UCSD-AML1 (cell line): ENCODE measurements at regions not wholly inside any gene's neighbourhood (a gene's known extent, or its start where the extent isn't known, plus 50 kb on each side); places are given as distances from the start of the nearest gene placed in this dataset.

ENCODE experiments used
- DNase-seq: peaks from one replicate; lab custom pipeline; 2025; ENCODE audit not compliant: unreplicated experiment; lab: John Stamatoyannopoulos, UW

GRCh38 chr20:12860619-12861247 lies 148.0 kb upstream of the SPTLC3 start:
- DNase-seq, result no peak

- DNase-seq, result no peak
Measured at GRCh38 chr20:12869669-12870068, 139.1 kb upstream of the SPTLC3 start.

- DNase-seq, result no peak
Measured at GRCh38 chr20:12870588-12870987, 138.2 kb upstream of the SPTLC3 start.

GRCh38 chr20:12874933-12875332 lies 133.8 kb upstream of the SPTLC3 start:
- no peak for DNase-seq

GRCh38 chr20:12875510-12875909 lies 133.3 kb upstream of the SPTLC3 start:
- no peak for DNase-seq

- no peak for DNase-seq
Measured at GRCh38 chr20:12882832-12883506, 125.8 kb upstream of the SPTLC3 start.

- no peak for DNase-seq
Measured at GRCh38 chr20:12883507-12883885, 125.3 kb upstream of the SPTLC3 start.

GRCh38 chr20:12886618-12887363 lies 122.0 kb upstream of the SPTLC3 start:
- no peak for DNase-seq

- DNase-seq, result no peak
Measured at GRCh38 chr20:12891643-12892042, 117.1 kb upstream of the SPTLC3 start.

GRCh38 chr20:12893019-12893418 lies 115.8 kb upstream of the SPTLC3 start:
- DNase-seq, result no peak

- DNase-seq, result no peak
Measured at GRCh38 chr20:12893653-12894052, 115.1 kb upstream of the SPTLC3 start.

GRCh38 chr20:12894089-12894488 lies 114.7 kb upstream of the SPTLC3 start:
- no peak for DNase-seq

GRCh38 chr20:12896180-12896579 lies 112.6 kb upstream of the SPTLC3 start:
- DNase-seq, result no peak

- DNase-seq, result no peak
Measured at GRCh38 chr20:12902992-12903391, 105.8 kb upstream of the SPTLC3 start.

GRCh38 chr20:12906361-12906760 lies 102.4 kb upstream of the SPTLC3 start:
- DNase-seq, result no peak

- DNase-seq, result no peak
Measured at GRCh38 chr20:12911372-12911771, 97.4 kb upstream of the SPTLC3 start.

- no peak for DNase-seq
Measured at GRCh38 chr20:12913781-12914443, 94.9 kb upstream of the SPTLC3 start.

GRCh38 chr20:12914804-12915203 lies 94.0 kb upstream of the SPTLC3 start:
- DNase-seq, result no peak

GRCh38 chr20:12916699-12917098 lies 92.1 kb upstream of the SPTLC3 start:
- no peak for DNase-seq

- DNase-seq, result no peak
Measured at GRCh38 chr20:12924126-12924525, 84.6 kb upstream of the SPTLC3 start.

GRCh38 chr20:12925210-12925755 lies 83.5 kb upstream of the SPTLC3 start:
- DNase-seq, result peak; percentile 39
